GM19099 (cell line): ENCODE measurements at regions not wholly inside any gene's neighbourhood (a gene's known extent, or its start where the extent isn't known, plus 50 kb on each side); places are given as distances from the start of the nearest gene placed in this dataset.

Experiments used
- POLR2A ChIP-seq: IDR thresholded peaks from 3 replicates; pipeline ENCODE4 v1.6.1; 2011; ENCODE audit warnings: low read depth; ENCODE audit not compliant: insufficient read length; ENCODE audit errors: extremely low read depth

- TF ChIP-seq POLR2A, result peak; percentile 77
Observed at GRCh38 chr17:47066841-47067682, 88.0 kb upstream of the RPRML start.

DNA sequence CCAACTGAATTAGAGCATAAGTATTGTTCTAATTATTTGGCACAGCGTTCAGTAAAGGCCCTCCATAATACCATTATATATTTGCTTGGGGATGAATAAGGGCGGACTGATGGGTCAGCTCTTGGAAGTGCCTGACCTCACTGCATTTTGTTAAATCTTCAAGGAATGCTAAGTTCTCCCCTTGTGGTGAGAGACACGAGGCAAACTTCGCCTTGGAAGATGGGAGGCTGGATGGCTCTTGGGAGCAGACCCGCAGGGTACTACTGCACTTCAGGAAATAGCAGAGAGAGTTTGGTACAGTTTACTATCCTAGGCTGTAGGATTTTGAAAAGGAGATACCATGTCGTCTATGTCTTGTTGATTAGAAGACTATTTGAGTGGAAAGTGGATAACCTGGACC, 87.0 kb upstream of the RPRML start:
- TF ChIP-seq POLR2A, result no peak

DNA sequence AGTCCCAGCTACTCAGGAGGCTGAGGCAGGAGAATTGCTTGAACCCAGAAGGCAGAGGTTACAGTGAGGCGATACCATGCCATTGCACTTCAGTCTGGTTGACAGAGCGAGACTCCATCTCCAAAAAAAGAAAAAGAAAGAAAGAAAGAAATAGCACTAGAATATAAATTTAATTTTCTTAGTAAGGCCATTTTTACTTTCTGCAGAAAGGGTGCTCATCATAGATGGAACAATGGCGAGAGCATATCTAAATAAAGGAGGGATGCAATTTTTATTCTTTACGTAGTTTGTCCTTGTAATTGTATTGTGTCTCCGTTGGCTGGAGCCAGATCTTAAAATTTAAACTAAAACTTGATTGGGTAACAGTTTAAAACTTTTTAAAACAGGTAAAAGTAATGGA, 85.6 kb upstream of the RPRML start:
- no peak for TF ChIP-seq POLR2A

- no peak for TF ChIP-seq POLR2A
Observed at GRCh38 chr17:47063475-47063874, 84.4 kb upstream of the RPRML start.

DNA sequence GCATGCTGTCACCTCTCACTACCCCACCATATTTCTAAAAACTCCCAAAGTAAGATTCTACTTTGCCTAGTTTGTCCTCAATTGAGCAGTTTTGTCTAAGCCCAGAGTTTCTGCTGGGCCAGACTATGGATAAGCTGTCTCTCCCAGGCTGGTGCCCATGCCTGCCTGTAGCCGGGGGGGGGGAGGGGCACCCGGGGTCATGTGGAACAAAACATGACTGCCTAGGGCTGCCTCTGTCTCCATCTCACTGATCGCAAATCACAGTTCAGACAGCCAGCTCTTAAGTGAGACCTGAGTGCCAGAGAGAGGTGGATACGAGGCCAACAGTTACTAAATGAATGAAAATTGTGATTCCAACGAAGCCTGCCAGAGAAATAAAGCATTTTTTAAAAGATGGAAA, 78.8 kb upstream of the RPRML start:
- TF ChIP-seq POLR2A, result no peak
